GM23338 (cell line): ENCODE measurements at regions not wholly inside any gene's neighbourhood (a gene's known extent, or its start where the extent isn't known, plus 50 kb on each side); places are given as distances from the start of the nearest gene placed in this dataset.

Experiments used
- ATAC-seq: fragments of 200-7000 bp; cut with Tn5 transposase; 3 replicates; pipeline ENCODE4 v1.9.1; 2020
- DNase-seq: peaks from one replicate; pipeline ENCODE4 v3.0.0-alpha.2; 2015; ENCODE audit warnings: low spot score
- H2AFZ ChIP-seq: fragments of 200-600 bp; sonication (generic); 2 replicates; pipeline ENCODE4 v1.8.0; 2016; ENCODE audit warnings: antibody characterized with exemption, mild to moderate bottlenecking, moderate library complexity
- H3F3A ChIP-seq: fragments of 200-600 bp; sonication (generic); replicated peaks from 2 replicates; pipeline ENCODE4 v1.8.0; 2017; ENCODE audit warnings: antibody characterized with exemption, mixed run types, low read depth
- H3K27ac ChIP-seq: fragments of 200-600 bp; sonication (generic); 2 replicates; pipeline ENCODE4 v1.6.1; 2016; ENCODE audit warnings: low read depth
- H3K27me3 ChIP-seq: fragments of 200-600 bp; sonication (generic); 2 replicates; pipeline ENCODE4 v1.8.0; 2016; ENCODE audit warnings: mild to moderate bottlenecking, mixed run types, moderate library complexity; ENCODE audit not compliant: insufficient read depth
- H3K36me3 ChIP-seq: fragments of 200-600 bp; sonication (generic); 2 replicates; pipeline ENCODE4 v1.8.0; 2016; ENCODE audit warnings: mild to moderate bottlenecking; ENCODE audit not compliant: insufficient read depth
- H3K4me1 ChIP-seq: fragments of 200-600 bp; sonication (generic); 2 replicates; pipeline ENCODE4 v1.8.0; 2016; ENCODE audit warnings: mild to moderate bottlenecking, moderate library complexity; ENCODE audit not compliant: insufficient read depth
- H3K4me2 ChIP-seq: fragments of 200-600 bp; sonication (generic); 2 replicates; pipeline ENCODE4 v1.7.1; 2017; ENCODE audit warnings: mixed run types
- H3K4me3 ChIP-seq: fragments of 200-600 bp; sonication (generic); 2 replicates; pipeline ENCODE4 v1.6.1; 2016; ENCODE audit warnings: mixed run types
- H3K79me2 ChIP-seq: fragments of 200-600 bp; sonication (generic); replicated peaks from 2 replicates; pipeline ENCODE4 v1.8.0; 2017; ENCODE audit warnings: mild to moderate bottlenecking; ENCODE audit not compliant: insufficient read depth
- H3K9me2 ChIP-seq: fragments of 200-600 bp; sonication (generic); 2 replicates; pipeline ENCODE4 v1.8.0; 2017; ENCODE audit not compliant: insufficient read depth
- H4K20me1 ChIP-seq: fragments of 200-600 bp; sonication (generic); replicated peaks from 2 replicates; pipeline ENCODE4 v1.8.0; 2017; ENCODE audit warnings: mild to moderate bottlenecking; ENCODE audit not compliant: insufficient read depth
- H3K27ac Mint-ChIP-seq: 2 replicates; pipeline ENCODE4 v1.8.0; 2020; ENCODE audit warnings: inconsistent platforms, mild to moderate bottlenecking, moderate library complexity, mixed read lengths
- H3K27me3 Mint-ChIP-seq: 3 replicates; pipeline ENCODE4 v1.8.0; 2022; ENCODE audit warnings: low read depth, mild to moderate bottlenecking, moderate library complexity, mixed read lengths, inconsistent platforms; ENCODE audit not compliant: insufficient read depth, poor library complexity
- H3K36me3 Mint-ChIP-seq: 3 replicates; pipeline ENCODE4 v1.8.0; 2021; ENCODE audit warnings: low read depth, mild to moderate bottlenecking, inconsistent platforms, moderate library complexity, mixed read lengths
- H3K4me1 Mint-ChIP-seq: 3 replicates; pipeline ENCODE4 v1.8.0; 2020; ENCODE audit warnings: mild to moderate bottlenecking, inconsistent platforms, mixed read lengths
- H3K4me3 Mint-ChIP-seq: 3 replicates; pipeline ENCODE4 v1.8.0; 2021; ENCODE audit warnings: moderate library complexity, mild to moderate bottlenecking, inconsistent platforms, mixed read lengths
- H3K9me3 Mint-ChIP-seq: 3 replicates; pipeline ENCODE4 v1.8.0; 2020; ENCODE audit warnings: moderate library complexity, mild to moderate bottlenecking, inconsistent platforms, mixed read lengths
- CREB1 ChIP-seq: fragments of 250-450 bp; sonication (Bioruptor Pico); IDR thresholded peaks from 2 replicates; pipeline ENCODE4 v1.5.0; 2020; ENCODE audit warnings: low read depth, mild to moderate bottlenecking, moderate library complexity
- CTCF ChIP-seq, 2 experiments: fragments of 200-600 bp in 1 of 2; sonication (generic) in 1 of 2; conservative IDR thresholded peaks; 2 replicates each; pipeline versions ENCODE4 v1.5.1 to v1.6.1; 2016 to 2017; ENCODE audit warnings: antibody characterized with exemption in 2 of 2, low read depth in 2 of 2, mild to moderate bottlenecking in 2 of 2, moderate library complexity in 1 of 2
- ETS1 ChIP-seq: IDR thresholded peaks from 2 replicates; pipeline ENCODE4 v1.6.1; 2016; ENCODE audit warnings: antibody characterized with exemption
- EZH2 ChIP-seq: fragments of 200-600 bp; sonication (generic); IDR thresholded peaks from one replicate; pipeline ENCODE4 v1.8.0; 2017; ENCODE audit warnings: antibody characterized with exemption, mild to moderate bottlenecking, low read depth; ENCODE audit not compliant: unreplicated experiment
- EZH2phosphoT487 ChIP-seq: fragments of 200-600 bp; sonication (generic); IDR thresholded peaks from one replicate; pipeline ENCODE4 v1.8.1; 2018; ENCODE audit warnings: antibody characterized with exemption; ENCODE audit not compliant: unreplicated experiment
- JUNB ChIP-seq: IDR thresholded peaks from one replicate; pipeline ENCODE4 v1.6.1; 2016; ENCODE audit warnings: antibody characterized with exemption; ENCODE audit not compliant: unreplicated experiment
- NANOG ChIP-seq: IDR thresholded peaks from 2 replicates; pipeline ENCODE4 v1.6.1; 2016; ENCODE audit warnings: antibody characterized with exemption, borderline replicate concordance
- POLR2AphosphoS5 ChIP-seq: IDR thresholded peaks from 2 replicates; pipeline ENCODE4 v1.6.1; 2016; ENCODE audit warnings: antibody characterized with exemption, low read depth
- REST ChIP-seq: IDR thresholded peaks from one replicate; pipeline ENCODE4 v1.6.1; 2018; ENCODE audit warnings: antibody characterized with exemption; ENCODE audit not compliant: unreplicated experiment
- STAT1 ChIP-seq: IDR thresholded peaks from one replicate; pipeline ENCODE4 v1.6.1; 2016; ENCODE audit warnings: antibody characterized with exemption; ENCODE audit not compliant: unreplicated experiment
- ZNF331 ChIP-seq: fragments of 250-450 bp; sonication (Bioruptor Pico); IDR thresholded peaks from 2 replicates; pipeline ENCODE4 v1.5.0; 2020; ENCODE audit warnings: low read depth, mild to moderate bottlenecking, moderate library complexity
- ZNF462 ChIP-seq: fragments of 250-450 bp; sonication (Bioruptor Pico); IDR thresholded peaks from 2 replicates; pipeline ENCODE4 v1.5.0; 2020; ENCODE audit warnings: mild to moderate bottlenecking, moderate library complexity

GRCh38 chr7:32153006-32153405 is 82.8 kb upstream of the PDE1C start (continued):
- TF ChIP-seq ZNF462 (CRISPR knock-in tag) = no peak
- TF ChIP-seq JUNB = no peak
- TF ChIP-seq STAT1 = no peak
- no peak for TF ChIP-seq NANOG
- no peak for TF ChIP-seq EZH2phosphoT487
- no peak for TF ChIP-seq ZNF331 (CRISPR knock-in tag)

- DNase-seq (no peak), ATAC-seq (no peak)
- peaks cover 8% of the 10 kb centered on the region; the same call in 2 of the 3 replicates for H3K9me3 Mint-ChIP-seq
- no peaks in the 10 kb centered on the region for H3K9me2 ChIP-seq
- H2AFZ ChIP-seq = no peak overlapping the region
- H3K36me3 Mint-ChIP-seq = peaks cover 7% of the 10 kb centered on the region; the same call in 2 of the 3 replicates
- H4K20me1 ChIP-seq = no peaks in the 10 kb centered on the region
- no peaks in the 10 kb centered on the region for H3K36me3 ChIP-seq
- no peak overlapping the region for H3K4me3 ChIP-seq
- H3K27ac Mint-ChIP-seq = no peak overlapping the region
- no peaks in the 10 kb centered on the region; the same call in 1 of the 2 replicates for H3K4me1 ChIP-seq
- H3K4me1 Mint-ChIP-seq = peaks cover 9% of the 10 kb centered on the region
- H3K27me3 ChIP-seq = no peaks in the 10 kb centered on the region
- no peak overlapping the region for H3K27ac ChIP-seq
- peaks cover 6% of the 10 kb centered on the region for H3K27me3 Mint-ChIP-seq
- no peaks in the 10 kb centered on the region for H3F3A ChIP-seq
- no peaks in the 10 kb centered on the region for H3K79me2 ChIP-seq
- H3K4me3 Mint-ChIP-seq = no peak overlapping the region
- H3K4me2 ChIP-seq = no peak overlapping the region
- TF ChIP-seq STAT1 = no peak
- no peak for TF ChIP-seq REST
- no peak for TF ChIP-seq CTCF (conservative IDR thresholded peaks at IDR 0.05; ENCODE audit: low read depth in 2 of 2)
- no peak for TF ChIP-seq ETS1
- TF ChIP-seq POLR2AphosphoS5 = no peak
- no peak for TF ChIP-seq NANOG
- no peak for TF ChIP-seq EZH2
- no peak for TF ChIP-seq CREB1
These were observed 82.4 kb upstream of the PDE1C start for GRCh38 chr7:32152576-32152975.
